ENCODE measurements at regions not wholly inside any gene's neighbourhood (a gene's known extent, or its start where the extent isn't known, plus 50 kb on each side); places are given as distances from the start of the nearest gene placed in this dataset.

DNA sequence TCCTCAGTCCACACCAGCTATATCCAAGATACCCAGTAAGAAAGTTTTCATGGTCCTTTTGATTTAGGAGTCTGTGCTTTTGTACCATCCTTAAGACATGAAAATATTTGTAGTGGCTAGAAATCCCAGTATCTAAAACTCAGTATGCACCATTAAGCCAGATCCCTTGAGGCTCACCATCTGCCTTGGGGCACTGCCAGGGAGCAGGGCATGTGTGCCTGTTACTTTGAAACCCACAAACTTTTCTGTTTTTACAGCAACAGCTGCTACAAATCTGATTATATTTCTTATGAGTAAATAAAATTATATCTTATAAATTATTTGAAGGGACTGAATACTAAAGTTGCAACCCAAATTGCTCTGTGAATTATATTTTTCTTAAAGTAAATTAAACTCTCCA, 290.5 kb upstream of the MANEA start:
- Histone ChIP-seq H3K79me2 (ENCODE audit: insufficient read depth, low read depth, low read length) (no peaks in the 10 kb centered on the region), H3K36me3 (ENCODE audit: insufficient read depth, low read length) (no peaks in the 10 kb centered on the region), H3K9me2 (ENCODE audit: insufficient read depth, low read length) (no peaks in the 10 kb centered on the region), H3K4me2 (ENCODE audit: low read length) (no peak overlapping the region), H3K27ac (ENCODE audit: low read depth, low read length, poor library complexity, severe bottlenecking) (no peak overlapping the region), H3K4me1 (ENCODE audit: insufficient read depth, low read length, poor library complexity, severe bottlenecking) (no peaks in the 10 kb centered on the region), H2AFZ (ENCODE audit: low read length) (no peak overlapping the region), H4K20me1 (ENCODE audit: insufficient read depth, low read length) (no peaks in the 10 kb centered on the region), H3K4me3 (ENCODE audit: low read depth, low read length, poor library complexity, severe bottlenecking) (no peak overlapping the region), H3K9me3 (ENCODE audit: low read length) (no peaks in the 10 kb centered on the region)
- no TSS peak for BruUV-seq (replicated peaks)
- ChIA-PET POLR2A (interaction anchor here (0.5 kb wide), 1 partner anchor 741 kb away, joined by 3 read pairs; no protein-coding TSS in a partner anchor), CTCF (ENCODE audit: unreplicated experiment) (no interaction called here)
- no peak for TF ChIP-seq CTCF (conservative IDR thresholded peaks at IDR 0.05; ENCODE audit: low read length)
- no peak for TF ChIP-seq EZH2phosphoT487 (IDR thresholded peaks at IDR 0.05; ENCODE audit: borderline replicate concordance, low read depth, low read length)
- intact Hi-C loops (cut with micrococcal nuclease; ENCODE audit: unreplicated experiment) = no loop called here
- DNase-seq (ENCODE audit: low spot score) = no peak

DNA sequence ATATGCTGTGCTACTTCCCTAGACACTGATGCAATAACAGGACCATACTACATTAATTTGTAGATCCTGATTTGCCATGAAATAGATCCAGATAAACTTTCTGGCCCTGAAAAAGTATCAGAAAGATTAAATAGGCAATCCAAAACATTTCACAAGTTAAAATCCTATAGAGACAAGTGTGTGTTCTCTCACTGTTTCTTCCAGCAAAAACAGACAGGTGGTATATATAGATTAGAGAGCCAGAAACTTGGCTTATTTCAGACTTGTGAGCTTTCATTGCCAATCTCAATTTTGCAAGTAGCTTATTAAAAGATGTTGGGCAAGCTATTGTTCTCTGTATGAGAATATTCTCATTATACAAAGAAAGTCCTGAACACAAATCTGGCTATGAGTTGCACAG, 289.1 kb upstream of the MANEA start:
- Histone ChIP-seq H4K20me1 (ENCODE audit: insufficient read depth, low read length) (no peaks in the 10 kb centered on the region), H3K4me1 (ENCODE audit: insufficient read depth, low read length, poor library complexity, severe bottlenecking) (no peaks in the 10 kb centered on the region), H3K36me3 (ENCODE audit: insufficient read depth, low read length) (no peaks in the 10 kb centered on the region), H3K4me3 (ENCODE audit: low read depth, low read length, poor library complexity, severe bottlenecking) (no peak overlapping the region), H3K79me2 (ENCODE audit: insufficient read depth, low read depth, low read length) (no peaks in the 10 kb centered on the region), H2AFZ (ENCODE audit: low read length) (no peak overlapping the region), H3K27ac (ENCODE audit: low read depth, low read length, poor library complexity, severe bottlenecking) (no peak overlapping the region), H3K4me2 (ENCODE audit: low read length) (no peak overlapping the region), H3K9me3 (ENCODE audit: low read length) (no peaks in the 10 kb centered on the region), H3K9me2 (ENCODE audit: insufficient read depth, low read length) (no peaks in the 10 kb centered on the region)
- no peak for DNase-seq (ENCODE audit: low spot score)
- BruUV-seq (replicated peaks) = no TSS peak
- intact Hi-C loops (cut with micrococcal nuclease; ENCODE audit: unreplicated experiment) = no loop called here
- ChIA-PET CTCF (ENCODE audit: unreplicated experiment) (no interaction called here), POLR2A (no interaction called here)
- TF ChIP-seq CTCF (conservative IDR thresholded peaks at IDR 0.05; ENCODE audit: low read length) (no peak), EZH2phosphoT487 (IDR thresholded peaks at IDR 0.05; ENCODE audit: borderline replicate concordance, low read depth, low read length) (no peak)

DNA sequence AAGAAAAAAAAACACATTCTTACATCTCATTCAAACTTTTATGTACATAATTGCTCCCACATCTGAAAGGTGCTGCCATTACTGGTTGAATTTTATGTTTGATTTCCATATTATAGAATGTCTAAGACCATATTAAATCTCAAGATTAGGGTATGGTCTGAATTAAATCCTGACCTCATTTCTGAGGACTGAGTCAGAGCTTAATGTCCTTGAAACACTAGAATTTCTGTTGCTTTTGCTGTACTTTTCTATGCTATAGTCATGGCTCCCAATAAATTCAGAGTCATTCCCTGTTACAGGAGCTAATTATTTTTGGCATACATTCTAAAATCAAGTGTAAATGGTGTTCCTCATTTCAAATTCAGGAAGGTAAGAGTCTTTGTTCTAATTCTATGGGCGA, 285.3 kb upstream of the MANEA start:
- BruUV-seq (replicated peaks) = no TSS peak
- Histone ChIP-seq H3K36me3 (ENCODE audit: insufficient read depth, low read length) (no peaks in the 10 kb centered on the region), H3K9me3 (ENCODE audit: low read length) (no peaks in the 10 kb centered on the region), H3K4me3 (ENCODE audit: low read depth, low read length, poor library complexity, severe bottlenecking) (no peak overlapping the region), H3K9me2 (ENCODE audit: insufficient read depth, low read length) (no peaks in the 10 kb centered on the region), H2AFZ (ENCODE audit: low read length) (no peak overlapping the region), H4K20me1 (ENCODE audit: insufficient read depth, low read length) (no peaks in the 10 kb centered on the region), H3K79me2 (ENCODE audit: insufficient read depth, low read depth, low read length) (no peaks in the 10 kb centered on the region), H3K27ac (ENCODE audit: low read depth, low read length, poor library complexity, severe bottlenecking) (no peak overlapping the region), H3K4me2 (ENCODE audit: low read length) (no peak overlapping the region), H3K4me1 (ENCODE audit: insufficient read depth, low read length, poor library complexity, severe bottlenecking) (no peaks in the 10 kb centered on the region)
- TF ChIP-seq CTCF (conservative IDR thresholded peaks at IDR 0.05; ENCODE audit: low read length) = no peak
- ChIA-PET CTCF (ENCODE audit: unreplicated experiment) (no interaction called here), POLR2A (no interaction called here)
- no peak for DNase-seq (ENCODE audit: low spot score)
- intact Hi-C loops (cut with micrococcal nuclease; ENCODE audit: unreplicated experiment) = no loop called here

All from OCI-LY7 (cell line).